ENCODE measurements at regions not wholly inside any gene's neighbourhood (a gene's known extent, or its start where the extent isn't known, plus 50 kb on each side); places are given as distances from the start of the nearest gene placed in this dataset.

DNA sequence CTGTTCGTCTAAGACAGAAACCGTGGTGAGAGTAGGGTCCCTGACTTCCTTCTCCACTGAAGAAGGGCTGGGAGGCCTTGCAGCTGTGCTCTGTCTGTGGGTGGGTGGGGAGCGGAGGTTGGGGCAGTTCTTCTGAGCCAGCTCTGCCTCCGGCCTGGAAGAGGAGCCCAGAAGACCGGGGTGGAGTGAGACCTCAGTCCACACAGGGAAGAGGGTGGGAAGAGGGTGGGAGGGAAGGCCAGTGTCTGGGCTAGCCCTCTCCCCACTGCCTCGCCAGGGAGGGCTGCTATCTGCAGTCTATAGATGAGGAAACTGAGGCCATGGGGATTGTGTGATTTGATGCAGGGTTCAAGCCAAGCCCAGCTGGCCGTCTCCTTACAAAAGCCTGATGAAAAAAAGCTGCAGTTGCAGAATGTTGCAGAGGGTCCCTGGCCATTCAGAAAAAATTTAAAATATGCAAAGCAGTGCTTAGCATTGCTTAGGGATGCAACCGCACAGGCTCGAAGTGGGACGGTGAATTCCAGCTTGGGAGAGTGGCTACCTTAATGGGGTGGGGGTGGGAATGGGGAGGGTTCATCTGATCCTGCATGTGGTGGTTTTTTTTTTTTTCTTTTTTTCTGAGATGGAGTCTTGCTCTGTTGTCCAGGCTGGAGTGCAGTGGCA lies 181.6 kb upstream of the HS6ST1 start:
- H3K9me3 Mint-ChIP-seq, result no peaks in the 10 kb centered on the region
- ATAC-seq (no peak), DNase-seq (ENCODE audit: low spot score in 2 of 2) (no peak)
- no peaks in the 10 kb centered on the region for H3K4me1 Mint-ChIP-seq
- no peaks in the 10 kb centered on the region for H3K36me3 Mint-ChIP-seq
- no peak overlapping the region for H3K27ac Mint-ChIP-seq
- no peak overlapping the region for H3K4me3 Mint-ChIP-seq

- no peaks in the 10 kb centered on the region for H3K9me3 Mint-ChIP-seq
- H3K36me3 Mint-ChIP-seq, result no peaks in the 10 kb centered on the region
- H3K4me1 Mint-ChIP-seq, result no peaks in the 10 kb centered on the region
- DNase-seq (ENCODE audit: low spot score in 2 of 2), result no peak
- H3K4me3 Mint-ChIP-seq, result no peak overlapping the region
- no peak for ATAC-seq
- no peak overlapping the region for H3K27ac Mint-ChIP-seq
Observed at GRCh38 chr2:128501006-128501690, 182.5 kb upstream of the HS6ST1 start.

- Mint-ChIP-seq H3K4me3 (no peak overlapping the region), H3K9me3 (no peaks in the 10 kb centered on the region), H3K27ac (no peak overlapping the region), H3K36me3 (no peaks in the 10 kb centered on the region), H3K4me1 (no peaks in the 10 kb centered on the region)
- DNase-seq (ENCODE audit: low spot score in 2 of 2) (no peak), ATAC-seq (no peak)
Observed at GRCh38 chr2:128501700-128502099, 183.0 kb upstream of the HS6ST1 start.

GRCh38 chr2:128502200-128502599 lies 183.5 kb upstream of the HS6ST1 start:
- Mint-ChIP-seq H3K4me1 (no peaks in the 10 kb centered on the region), H3K4me3 (no peak overlapping the region), H3K36me3 (no peaks in the 10 kb centered on the region), H3K9me3 (no peaks in the 10 kb centered on the region), H3K27ac (no peak overlapping the region)
- DNase-seq (ENCODE audit: low spot score in 2 of 2) (no peak), ATAC-seq (no peak)

GRCh38 chr2:128502638-128503246 lies 184.1 kb upstream of the HS6ST1 start:
- DNase-seq (ENCODE audit: low spot score in 2 of 2), result no peak
- no peak overlapping the region for H3K4me3 Mint-ChIP-seq
- no peaks in the 10 kb centered on the region for H3K36me3 Mint-ChIP-seq
- H3K27ac Mint-ChIP-seq, result no peak overlapping the region
- no peak for ATAC-seq
- no peaks in the 10 kb centered on the region for H3K4me1 Mint-ChIP-seq
- H3K9me3 Mint-ChIP-seq, result no peaks in the 10 kb centered on the region

DNA sequence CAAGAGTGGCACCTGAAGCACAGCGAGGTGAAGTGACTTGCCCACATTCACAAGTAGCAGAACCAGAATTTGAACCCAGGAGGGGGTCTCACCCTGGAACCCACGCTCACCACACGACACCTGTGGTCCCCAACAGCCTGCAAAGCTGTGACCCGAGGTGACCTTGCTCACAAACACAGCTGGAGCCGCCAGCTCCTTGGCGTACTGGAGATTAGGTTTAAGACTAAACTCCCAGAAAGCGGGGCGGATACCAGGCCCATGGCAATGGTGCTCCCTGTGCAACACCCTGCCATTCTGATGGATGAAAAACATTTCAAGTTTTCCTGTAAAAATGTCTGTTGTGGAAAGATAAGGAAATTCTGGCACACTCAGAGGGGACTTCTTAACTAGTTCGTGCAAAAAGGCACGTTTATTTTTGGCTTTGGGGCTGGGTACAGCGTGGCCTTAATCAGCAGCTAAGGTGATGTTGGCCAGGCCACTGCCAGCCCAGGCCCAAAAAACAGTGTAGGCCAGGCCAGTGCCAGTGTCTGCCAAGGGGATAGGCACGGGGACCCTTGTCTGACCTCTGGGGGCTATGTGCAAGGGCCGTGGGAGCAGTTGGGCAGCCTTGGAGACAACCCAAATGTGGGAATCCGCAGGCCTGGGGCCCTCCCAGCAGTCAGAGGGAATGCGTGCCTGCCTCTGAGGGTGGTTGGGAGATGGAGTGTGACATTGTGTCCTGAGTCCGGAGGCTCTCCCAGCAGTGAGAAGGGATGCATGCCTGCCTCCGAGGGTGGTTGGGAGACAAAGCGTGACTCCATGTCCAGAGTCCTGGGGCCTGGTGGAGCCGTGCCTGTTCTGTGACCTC lies 185.0 kb upstream of the HS6ST1 start:
- DNase-seq (ENCODE audit: low spot score in 2 of 2), result no peak
- no peak for ATAC-seq
- Mint-ChIP-seq H3K4me1 (no peaks in the 10 kb centered on the region), H3K36me3 (no peaks in the 10 kb centered on the region), H3K27ac (no peak overlapping the region), H3K4me3 (no peak overlapping the region), H3K9me3 (no peaks in the 10 kb centered on the region)

GRCh38 chr2:128504246-128505149 lies 185.8 kb upstream of the HS6ST1 start:
- Mint-ChIP-seq H3K36me3 (no peaks in the 10 kb centered on the region), H3K9me3 (no peaks in the 10 kb centered on the region), H3K27ac (no peak overlapping the region), H3K4me1 (no peaks in the 10 kb centered on the region), H3K4me3 (no peak overlapping the region)
- ATAC-seq (no peak), DNase-seq (ENCODE audit: low spot score in 2 of 2) (no peak)

- H3K9me3 Mint-ChIP-seq, result no peaks in the 10 kb centered on the region
- H3K4me3 Mint-ChIP-seq, result no peak overlapping the region
- no peak for DNase-seq (ENCODE audit: low spot score in 2 of 2)
- H3K4me1 Mint-ChIP-seq, result no peaks in the 10 kb centered on the region
- no peak overlapping the region for H3K27ac Mint-ChIP-seq
- no peaks in the 10 kb centered on the region for H3K36me3 Mint-ChIP-seq
- no peak for ATAC-seq
Observed at GRCh38 chr2:128505150-128505490, 186.5 kb upstream of the HS6ST1 start.

DNA sequence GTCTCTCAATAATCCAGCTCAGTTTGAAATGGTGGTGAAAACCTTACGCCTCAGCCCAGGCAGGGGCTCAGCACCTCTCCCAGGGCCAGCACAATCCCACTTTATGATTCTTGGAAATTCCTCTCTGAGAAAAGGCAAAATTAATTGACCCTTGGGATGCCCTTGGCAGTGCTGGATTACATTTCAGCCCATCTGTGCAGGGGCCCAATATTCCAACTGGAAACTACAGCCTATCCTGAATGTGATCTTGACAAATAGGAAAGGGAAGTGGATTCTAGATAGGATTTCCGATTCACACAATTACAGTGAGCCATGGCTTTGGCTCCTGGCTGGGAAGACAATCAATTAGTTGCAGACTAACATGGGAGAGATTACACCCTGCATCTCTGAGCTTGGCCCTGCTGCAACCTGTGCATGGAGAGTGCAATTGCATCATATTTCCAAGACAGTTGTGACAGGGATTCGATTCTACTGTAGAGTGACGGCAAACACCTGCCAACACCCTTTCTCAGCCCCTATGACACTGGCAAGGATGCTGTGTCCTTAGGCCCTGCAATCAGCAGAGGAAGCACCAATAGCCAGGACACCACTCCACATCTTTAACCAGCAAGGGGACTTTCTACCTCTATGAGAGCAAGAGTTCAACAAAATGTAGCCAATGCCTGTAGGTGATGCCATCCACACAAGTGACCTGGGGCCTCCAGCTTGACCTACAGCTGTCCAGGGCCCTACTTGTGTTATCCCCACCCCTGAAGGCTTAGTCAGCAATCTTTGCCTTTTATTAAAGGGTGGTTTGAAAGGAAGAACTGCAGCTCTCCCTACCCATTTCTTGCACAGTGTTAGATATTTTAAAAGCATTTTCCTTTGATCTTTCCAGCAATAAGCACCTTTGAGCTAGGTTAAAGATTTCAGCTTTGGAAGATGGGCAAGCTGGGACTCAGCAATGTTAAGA lies 187.2 kb upstream of the HS6ST1 start:
- Mint-ChIP-seq H3K36me3 (no peaks in the 10 kb centered on the region), H3K4me3 (no peak overlapping the region)
- ATAC-seq, result no peak

DNA sequence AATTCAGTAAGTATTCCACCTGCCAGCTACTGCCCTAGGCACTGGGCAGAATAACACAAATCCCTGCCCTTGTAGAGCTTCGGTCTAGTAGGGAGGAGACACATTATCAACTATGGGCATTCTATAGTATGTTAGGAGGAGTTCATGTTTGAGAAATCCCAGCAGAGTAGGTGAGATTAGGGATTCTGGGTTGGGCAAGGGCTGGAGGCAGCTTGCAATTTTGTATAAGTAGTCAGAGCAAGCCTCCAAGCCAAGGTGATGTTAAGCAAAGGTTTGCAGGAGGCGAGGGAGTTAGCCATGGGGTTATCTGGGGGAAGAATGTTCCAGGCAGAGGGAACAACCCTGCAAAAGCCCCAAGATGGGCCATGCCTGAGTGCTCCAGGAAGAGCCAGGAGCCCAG lies 187.9 kb upstream of the HS6ST1 start:
- no peaks in the 10 kb centered on the region for H3K36me3 Mint-ChIP-seq
- no peak overlapping the region for H3K4me3 Mint-ChIP-seq
- DNase-seq (ENCODE audit: low spot score in 2 of 2), result no peak
- H3K4me1 Mint-ChIP-seq, result no peaks in the 10 kb centered on the region
- no peaks in the 10 kb centered on the region for H3K9me3 Mint-ChIP-seq
- no peak for ATAC-seq
- H3K27ac Mint-ChIP-seq, result no peak overlapping the region

More for the DNA sequence above, 187.2 kb upstream of the HS6ST1 start:
- DNase-seq (ENCODE audit: low spot score in 2 of 2), result no peak
- Mint-ChIP-seq H3K4me1 (no peaks in the 10 kb centered on the region), H3K27ac (no peak overlapping the region), H3K9me3 (no peaks in the 10 kb centered on the region)

DNA sequence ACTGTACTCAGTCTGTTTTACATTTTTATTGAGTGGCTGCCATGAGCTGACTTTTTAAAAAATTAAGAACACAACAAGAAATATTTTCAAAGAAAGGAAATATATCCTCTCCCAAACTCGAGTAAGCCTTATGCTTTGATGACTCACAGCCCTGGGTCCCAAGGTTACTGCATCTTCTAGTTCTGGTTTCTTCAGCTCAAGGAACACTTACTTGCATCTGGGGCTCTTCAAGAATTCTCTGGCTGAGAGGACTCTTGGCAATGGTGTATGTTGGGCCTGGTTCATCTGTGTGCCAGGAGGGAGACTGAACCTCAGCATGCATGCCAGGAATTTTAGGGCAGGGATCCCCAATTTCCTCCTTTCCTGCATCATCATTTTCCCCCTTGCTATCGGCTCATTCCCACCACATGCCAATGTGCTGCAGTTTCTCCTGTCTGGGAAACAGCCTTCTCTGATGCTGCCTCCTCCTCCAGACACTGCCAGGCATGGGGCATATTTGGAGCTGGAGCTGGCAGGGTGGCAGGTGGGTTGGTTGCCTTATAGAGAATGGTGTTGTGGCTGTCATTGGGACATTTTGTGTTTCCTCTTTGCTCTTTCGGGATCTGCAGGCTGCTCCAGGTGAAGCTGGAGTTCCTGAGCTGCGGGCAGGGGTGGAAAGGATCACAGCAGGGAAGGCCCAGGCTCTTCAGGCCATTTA lies 192.2 kb upstream of the HS6ST1 start:
- Mint-ChIP-seq H3K4me3 (no peak overlapping the region), H3K27ac (no peak overlapping the region), H3K36me3 (no peaks in the 10 kb centered on the region), H3K4me1 (peaks cover 10% of the 10 kb centered on the region), H3K9me3 (no peaks in the 10 kb centered on the region)
- no peak for DNase-seq (ENCODE audit: low spot score in 2 of 2)
- no peak for ATAC-seq

GRCh38 chr2:128511731-128512378 lies 193.2 kb upstream of the HS6ST1 start:
- H3K4me3 Mint-ChIP-seq, result no peak overlapping the region
- no peak overlapping the region for H3K27ac Mint-ChIP-seq
- H3K4me1 Mint-ChIP-seq, result peaks cover 10% of the 10 kb centered on the region
- no peaks in the 10 kb centered on the region for H3K9me3 Mint-ChIP-seq
- DNase-seq (ENCODE audit: low spot score in 2 of 2) (no peak), ATAC-seq (no peak)
- no peaks in the 10 kb centered on the region for H3K36me3 Mint-ChIP-seq

All from stimulated activated effector memory CD8-positive, alpha-beta T cell treated with anti-CD3 and anti-CD28 coated beads, Interleukin-12 subunit alpha, Interleukin-12 subunit beta, amount 100 ng/mL, for 72 hours (primary cell).